ENCODE measurements at regions not wholly inside any gene's neighbourhood (a gene's known extent, or its start where the extent isn't known, plus 50 kb on each side); places are given as distances from the start of the nearest gene placed in this dataset.

DNA sequence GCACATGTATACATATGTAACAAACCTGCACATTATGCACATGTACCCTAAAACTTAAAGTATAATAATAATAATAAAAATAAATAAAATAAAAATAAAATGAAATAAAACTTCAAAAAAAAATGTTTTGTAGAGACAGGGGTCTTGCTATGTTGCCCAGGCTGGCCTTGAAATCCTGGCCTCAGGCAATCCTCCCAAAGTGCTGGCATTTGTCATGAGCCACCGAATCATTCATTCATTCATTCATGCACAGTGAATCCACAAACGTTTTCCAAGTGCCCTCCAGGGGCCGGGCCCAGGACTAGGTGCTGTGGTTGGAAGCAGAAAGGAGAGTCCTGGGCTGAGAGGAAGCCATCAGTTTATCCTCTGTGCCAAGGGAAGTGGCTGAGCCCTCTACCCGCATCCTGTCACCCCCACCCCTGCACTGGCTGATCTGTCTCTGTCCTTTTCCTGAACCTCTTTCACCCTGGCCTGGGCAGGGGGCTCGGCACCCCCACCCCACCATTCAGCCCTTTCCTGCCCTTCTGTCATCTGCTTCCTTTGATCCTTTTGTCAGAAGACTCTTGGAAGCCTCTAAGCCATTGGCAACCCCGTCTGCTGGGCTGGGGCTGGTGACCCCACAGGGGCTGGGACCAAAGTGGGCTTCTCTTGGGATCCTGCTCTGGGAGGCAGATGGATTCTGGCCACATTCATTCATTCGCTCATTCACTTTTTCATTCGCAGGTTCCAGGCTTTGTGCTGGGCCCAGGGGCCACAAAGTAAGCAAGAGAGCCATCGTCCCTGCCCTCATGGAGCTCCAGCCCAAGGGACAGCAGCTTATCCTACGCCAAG lies 84.3 kb downstream of the IGLL1 start:
- H3K27me3 Mint-ChIP-seq (ENCODE audit: low read depth in 3 of 3): peaks cover 0 to 3% (median 2%) of the 10 kb centered on the region in 3 donors
- no peak overlapping the region for H3K27ac ChIP-seq (ENCODE audit: low read depth in 1 of 2, low read length in 2 of 2)
- H3K27ac Mint-ChIP-seq: peak overlapping the region in 1 of 7 donors; percentile 6
- no peaks in the 10 kb centered on the region for H3K27me3 ChIP-seq (ENCODE audit: control insufficient read depth in 2 of 2, insufficient read depth in 2 of 2, low read length in 2 of 2)
- intact Hi-C loops (cut with micrococcal nuclease): no loop called here
- no peak overlapping the region for H3K4me2 ChIP-seq (replicated peaks; ENCODE audit: extremely low read depth, low read length, poor library complexity, severe bottlenecking)
- WGBS (ENCODE audit: insufficient coverage): 58% methylated on average over 7 of the region's 10 CpGs
- H3K9me3 ChIP-seq (replicated peaks in 1 of 2; ENCODE audit: control insufficient read depth in 1 of 2, insufficient read depth in 1 of 2, low read length in 2 of 2): no peaks in the 10 kb centered on the region
- no peak overlapping the region for H2AFZ ChIP-seq (ENCODE audit: insufficient read depth, low read depth, low read length, poor library complexity, severe bottlenecking)
- H4K20me1 ChIP-seq (ENCODE audit: insufficient read depth, low read length): no peaks in the 10 kb centered on the region
- H3K79me2 ChIP-seq (ENCODE audit: insufficient read depth, low read length): no peaks in the 10 kb centered on the region
- no peak for DNase-seq
- TF ChIP-seq CTCF (IDR thresholded peaks at IDR 0.05): no peak
- no peak overlapping the region for H3K9ac ChIP-seq (ENCODE audit: insufficient read depth, low read length, poor library complexity, severe bottlenecking)
- H3K9me3 Mint-ChIP-seq: no peaks in the 10 kb centered on the region
- H3K36me3 ChIP-seq (replicated peaks in 1 of 2; ENCODE audit: control insufficient read depth in 1 of 2, insufficient read depth in 2 of 2, low read length in 2 of 2): no peaks in the 10 kb centered on the region
- no peak overlapping the region for H3K4me3 ChIP-seq (replicated peaks in 1 of 3; ENCODE audit: low read depth in 2 of 3, low read length in 3 of 3)
- H3K36me3 Mint-ChIP-seq: no peaks in the 10 kb centered on the region
- no peaks in the 10 kb centered on the region for H3K4me1 ChIP-seq (ENCODE audit: control insufficient read depth in 1 of 2, insufficient read depth in 2 of 2, low read length in 2 of 2)
- no peak overlapping the region for H3K4me3 Mint-ChIP-seq
- no peaks in the 10 kb centered on the region for H3K4me1 Mint-ChIP-seq

GRCh38 chr22:23494930-23495266 lies 85.2 kb downstream of the IGLL1 start:
- H3K4me1 Mint-ChIP-seq: no peaks in the 10 kb centered on the region
- H3K9me3 ChIP-seq (replicated peaks in 1 of 2; ENCODE audit: control insufficient read depth in 1 of 2, insufficient read depth in 1 of 2, low read length in 2 of 2): no peaks in the 10 kb centered on the region
- peaks cover 2 to 3% (median 2%) of the 10 kb centered on the region in 3 donors for H3K27me3 Mint-ChIP-seq (ENCODE audit: low read depth in 3 of 3)
- no peaks in the 10 kb centered on the region for H3K9me3 Mint-ChIP-seq
- no peaks in the 10 kb centered on the region for H3K27me3 ChIP-seq (ENCODE audit: control insufficient read depth in 2 of 2, insufficient read depth in 2 of 2, low read length in 2 of 2)
- no peaks in the 10 kb centered on the region for H3K36me3 Mint-ChIP-seq
- H2AFZ ChIP-seq (ENCODE audit: insufficient read depth, low read depth, low read length, poor library complexity, severe bottlenecking): no peak overlapping the region
- H3K27ac ChIP-seq (ENCODE audit: low read depth in 1 of 2, low read length in 2 of 2): no peak overlapping the region
- no peak overlapping the region for H3K4me3 ChIP-seq (replicated peaks in 1 of 3; ENCODE audit: low read depth in 2 of 3, low read length in 3 of 3)
- H4K20me1 ChIP-seq (ENCODE audit: insufficient read depth, low read length): no peaks in the 10 kb centered on the region
- no peak overlapping the region for H3K4me3 Mint-ChIP-seq
- no peak for DNase-seq
- no peak overlapping the region for H3K4me2 ChIP-seq (replicated peaks; ENCODE audit: extremely low read depth, low read length, poor library complexity, severe bottlenecking)
- H3K27ac Mint-ChIP-seq: no peak overlapping the region
- H3K36me3 ChIP-seq (replicated peaks in 1 of 2; ENCODE audit: control insufficient read depth in 1 of 2, insufficient read depth in 2 of 2, low read length in 2 of 2): no peaks in the 10 kb centered on the region
- WGBS (ENCODE audit: insufficient coverage): no CpG with 5 or more reads among the region's 1 CpG
- no peaks in the 10 kb centered on the region for H3K4me1 ChIP-seq (ENCODE audit: control insufficient read depth in 1 of 2, insufficient read depth in 2 of 2, low read length in 2 of 2)
- H3K9ac ChIP-seq (ENCODE audit: insufficient read depth, low read length, poor library complexity, severe bottlenecking): no peak overlapping the region
- H3K79me2 ChIP-seq (ENCODE audit: insufficient read depth, low read length): no peaks in the 10 kb centered on the region
- intact Hi-C loops (cut with micrococcal nuclease): no loop called here
- TF ChIP-seq CTCF (IDR thresholded peaks at IDR 0.05): no peak
